GM19395 (cell line): ENCODE measurements at regions not wholly inside any gene's neighbourhood (a gene's known extent, or its start where the extent isn't known, plus 50 kb on each side); places are given as distances from the start of the nearest gene placed in this dataset.
"Not testable (repeated sequence)": the region's sequence is repeated elsewhere in the genome, so short reads cannot be mapped to it uniquely, and the experiment has no call there.

Experiments
- ATAC-seq: cut with Tn5 transposase; IDR thresholded peaks from one replicate; pipeline ENCODE4 v1.9.1; 2021; ENCODE audit warnings: mild to moderate bottlenecking, moderate library complexity; ENCODE audit not compliant: unreplicated experiment

DNA sequence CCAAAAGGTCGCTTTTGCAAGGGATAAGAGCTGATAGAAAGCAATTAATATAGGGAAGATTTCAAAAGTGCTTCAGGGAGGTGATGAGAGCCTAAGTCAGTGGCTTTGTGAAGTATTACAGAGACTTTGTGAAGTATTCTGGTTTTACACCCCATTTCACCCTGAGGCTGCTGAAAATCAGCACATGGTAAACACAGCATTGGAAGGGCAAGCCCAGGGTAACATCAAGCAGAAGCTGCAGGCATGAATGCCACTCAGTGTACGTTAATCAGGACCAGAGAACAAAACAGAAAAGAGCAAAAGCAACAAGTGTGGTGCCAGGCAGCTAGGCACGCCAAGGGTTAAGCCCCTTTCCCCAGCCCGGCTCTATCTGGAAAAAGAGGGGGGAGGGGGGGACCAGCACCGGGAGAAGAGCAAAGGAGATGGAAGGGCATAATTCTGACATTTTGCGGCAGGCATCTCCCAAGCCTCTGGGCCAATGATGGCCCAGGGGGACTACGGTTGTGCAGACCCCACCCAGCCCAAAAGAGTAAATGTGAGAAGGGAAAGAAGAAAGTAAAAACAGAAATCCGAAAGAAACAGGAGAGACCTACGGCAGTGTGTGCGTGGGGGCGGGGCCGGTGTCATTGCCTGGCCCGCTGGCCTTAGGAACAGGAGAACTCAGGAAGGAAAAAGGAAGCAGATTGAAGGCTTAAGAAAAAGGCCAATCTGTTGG lies 58.9 kb downstream of the DHRS2 start:
- ATAC-seq, result no peak

DNA sequence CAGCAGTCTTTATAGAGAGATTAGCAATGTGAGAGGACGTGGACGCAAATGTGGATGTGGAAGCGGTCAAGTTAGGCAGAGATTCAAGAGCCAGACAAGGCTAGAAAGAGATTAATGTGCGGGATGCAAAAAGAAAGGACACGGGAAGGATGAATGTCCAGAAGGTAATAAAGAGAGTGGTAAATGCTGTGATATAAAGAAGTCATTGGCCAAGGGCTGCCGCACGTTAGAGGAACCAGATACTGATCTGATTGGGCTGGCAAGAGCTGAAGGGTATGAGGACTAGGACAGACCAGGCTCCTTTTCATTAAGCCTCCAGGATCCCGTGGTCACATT lies 59.5 kb downstream of the DHRS2 start:
- no peak for ATAC-seq

DNA sequence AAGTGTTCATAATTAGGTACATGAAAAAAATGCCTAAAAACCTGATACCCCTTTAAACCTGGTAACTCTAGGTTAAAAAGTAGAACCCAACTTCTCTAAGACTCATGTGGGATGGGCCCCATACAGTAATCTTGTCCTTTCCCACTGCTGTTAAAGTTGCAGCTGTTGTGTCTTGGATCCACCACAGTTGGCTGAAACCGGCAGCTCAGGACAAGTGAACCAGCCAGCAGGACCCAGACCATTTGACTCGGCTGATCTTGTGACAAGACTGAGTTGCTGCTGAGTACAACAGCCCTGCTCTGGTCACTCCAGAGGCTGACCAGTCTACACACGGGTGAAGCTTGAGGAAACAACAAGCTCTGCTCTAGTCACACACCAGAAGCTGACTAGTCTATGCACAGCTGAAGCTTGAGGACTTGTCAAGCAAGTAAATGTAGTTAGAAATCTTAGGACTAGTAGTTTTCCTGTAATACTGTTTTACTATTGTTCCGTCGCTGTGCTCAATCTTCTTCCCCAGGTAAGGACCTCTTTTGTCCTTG lies 60.6 kb downstream of the DHRS2 start:
- ATAC-seq, result no peak

DNA sequence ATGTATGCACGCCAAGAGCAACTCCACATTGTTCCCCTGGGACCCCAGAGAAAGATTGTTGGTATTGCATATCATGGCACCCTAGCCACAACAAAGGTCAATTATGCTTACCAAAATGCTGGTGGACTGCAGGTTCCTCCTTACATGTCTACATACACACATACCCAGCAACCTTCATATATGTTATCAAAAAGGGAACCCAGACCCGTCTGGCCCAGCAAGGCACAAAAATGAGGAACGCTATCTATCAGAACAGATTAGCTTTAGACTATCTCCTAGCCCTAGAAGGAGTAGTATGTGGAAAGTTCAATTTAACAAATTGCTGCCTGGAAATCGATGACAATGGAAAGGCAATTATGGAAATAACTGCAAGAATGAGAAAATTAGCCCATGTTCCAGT lies 61.5 kb downstream of the DHRS2 start:
- no peak for ATAC-seq

DNA sequence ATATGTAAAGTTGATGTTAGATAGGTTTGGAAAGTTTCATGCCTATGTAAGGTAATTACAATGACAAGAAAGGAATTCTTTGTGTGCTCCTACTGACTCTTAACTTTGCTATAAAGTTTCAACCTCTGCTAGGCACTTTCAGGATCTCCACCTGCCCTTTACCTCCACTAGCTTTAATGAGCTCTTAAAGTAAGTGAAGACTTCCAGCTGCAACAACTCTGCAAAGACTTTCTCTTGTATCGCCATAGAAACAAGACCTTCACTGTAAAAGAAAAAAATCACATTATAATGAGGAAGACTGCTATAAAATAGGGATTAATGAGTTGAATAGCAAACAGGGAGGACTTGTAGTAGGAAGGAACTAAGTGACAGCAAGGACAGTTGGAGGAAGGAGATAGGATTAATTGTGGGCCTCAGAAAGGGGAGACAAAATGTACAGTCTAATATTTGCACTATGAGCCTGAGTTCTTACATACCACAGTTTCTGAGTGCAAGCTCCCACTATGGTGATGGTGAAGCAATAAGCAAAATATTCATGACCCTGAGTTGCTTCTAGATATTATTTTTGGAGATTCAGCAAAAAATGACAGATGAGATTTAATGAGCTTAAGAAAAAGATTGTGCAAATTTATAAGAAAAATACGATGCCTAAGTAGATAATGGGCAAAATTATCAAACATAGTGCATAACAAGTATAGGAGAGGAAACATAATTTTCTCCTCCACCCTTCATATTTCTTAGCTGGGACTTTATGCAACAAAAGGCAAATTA lies 66.7 kb downstream of the DHRS2 start:
- no peak for ATAC-seq

DNA sequence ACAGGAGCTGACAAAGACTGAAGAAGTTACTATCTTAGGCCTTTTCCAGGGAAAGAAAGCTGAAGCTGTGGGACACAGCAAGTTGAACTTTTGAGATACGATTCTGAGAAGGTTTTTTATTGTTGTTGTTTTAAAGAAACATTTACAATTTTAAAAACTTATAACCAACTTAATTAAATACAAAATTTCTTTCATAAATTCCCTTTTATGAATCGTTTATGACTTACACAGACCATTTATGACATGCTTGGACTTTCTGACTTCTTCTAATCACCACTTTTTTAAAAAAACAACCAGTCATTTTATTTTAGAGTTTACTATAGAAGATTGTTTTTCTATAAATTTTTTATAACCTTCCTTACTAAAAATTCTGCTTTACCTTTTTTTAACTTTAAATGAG lies 68.7 kb downstream of the DHRS2 start:
- ATAC-seq, result no peak

DNA sequence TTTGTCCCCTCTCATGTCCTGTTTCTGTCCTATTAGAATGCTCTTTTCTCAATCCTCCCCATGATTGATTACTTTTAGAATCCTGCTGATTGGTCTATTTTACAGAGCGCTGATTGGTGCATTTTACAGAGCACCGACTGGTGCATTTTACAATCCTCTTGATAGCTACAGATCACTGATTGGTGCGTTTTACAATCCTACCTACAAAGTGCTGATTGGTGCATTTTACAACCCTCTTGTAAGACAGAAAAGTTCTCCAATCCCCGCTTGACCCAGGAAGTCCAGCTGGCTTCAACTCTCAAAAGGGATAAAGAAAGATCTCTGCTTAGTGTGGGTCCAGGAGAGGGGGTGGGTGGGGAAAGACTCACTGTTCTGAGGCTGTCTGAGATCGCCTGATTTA lies 71.3 kb downstream of the DHRS2 start:
- no peak for ATAC-seq

DNA sequence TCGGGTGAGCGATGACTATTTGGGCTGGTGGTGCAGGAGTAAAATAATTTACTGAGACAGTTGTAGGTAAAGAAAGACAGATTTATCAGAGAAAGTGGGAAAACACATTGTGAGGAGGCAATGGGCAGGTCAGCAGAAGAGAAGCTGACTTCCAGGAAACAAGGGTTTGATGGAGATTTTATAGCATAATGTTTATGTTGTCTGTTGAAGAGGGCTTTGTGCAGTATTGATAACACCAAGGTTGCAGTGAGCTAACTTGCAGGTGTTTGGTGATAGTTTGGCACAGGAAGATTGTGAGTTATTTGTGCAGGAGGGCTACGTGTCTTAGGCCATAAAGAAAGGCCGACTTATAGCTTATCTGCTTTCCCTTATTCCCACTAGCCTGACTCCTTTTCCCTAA lies 72.2 kb downstream of the DHRS2 start:
- ATAC-seq, result no peak

DNA sequence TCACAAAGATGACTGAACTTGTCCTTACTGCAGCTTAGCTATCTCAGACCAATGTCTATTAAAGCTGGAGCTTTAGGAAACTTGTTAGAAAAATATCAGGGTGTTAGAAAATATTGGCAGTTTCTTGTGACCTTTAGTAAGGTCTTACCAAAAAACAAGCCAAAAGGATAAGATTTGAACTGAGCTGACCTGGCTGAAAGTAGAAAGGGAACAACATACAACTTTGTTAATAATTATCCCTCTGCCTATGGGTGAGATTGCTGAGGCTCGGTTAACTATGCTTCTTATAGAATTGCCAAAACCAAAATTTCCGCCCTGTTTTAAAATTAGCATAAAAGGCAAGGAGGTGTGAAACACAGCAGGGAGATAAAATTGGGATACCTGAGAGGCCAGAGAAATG lies 73.8 kb downstream of the DHRS2 start:
- no peak for ATAC-seq

DNA sequence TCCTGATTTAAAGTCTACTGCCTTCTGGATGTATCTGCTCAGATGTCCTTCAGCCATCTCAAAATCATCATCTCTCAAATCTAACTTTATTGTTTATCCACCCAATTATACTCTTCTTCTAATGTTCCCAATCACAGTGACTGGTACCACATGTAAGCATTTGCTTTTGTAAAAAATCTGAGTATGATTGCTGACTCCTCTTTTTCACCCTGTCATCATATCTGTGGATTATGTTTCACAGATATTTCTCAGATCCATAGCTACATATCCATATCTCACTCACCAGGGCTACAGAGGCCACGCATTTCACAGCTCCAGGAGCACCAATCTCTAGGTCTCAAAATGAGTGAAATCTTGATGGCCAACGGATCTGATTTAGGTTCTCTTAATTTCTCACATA lies 76.1 kb downstream of the DHRS2 start:
- no peak for ATAC-seq

DNA sequence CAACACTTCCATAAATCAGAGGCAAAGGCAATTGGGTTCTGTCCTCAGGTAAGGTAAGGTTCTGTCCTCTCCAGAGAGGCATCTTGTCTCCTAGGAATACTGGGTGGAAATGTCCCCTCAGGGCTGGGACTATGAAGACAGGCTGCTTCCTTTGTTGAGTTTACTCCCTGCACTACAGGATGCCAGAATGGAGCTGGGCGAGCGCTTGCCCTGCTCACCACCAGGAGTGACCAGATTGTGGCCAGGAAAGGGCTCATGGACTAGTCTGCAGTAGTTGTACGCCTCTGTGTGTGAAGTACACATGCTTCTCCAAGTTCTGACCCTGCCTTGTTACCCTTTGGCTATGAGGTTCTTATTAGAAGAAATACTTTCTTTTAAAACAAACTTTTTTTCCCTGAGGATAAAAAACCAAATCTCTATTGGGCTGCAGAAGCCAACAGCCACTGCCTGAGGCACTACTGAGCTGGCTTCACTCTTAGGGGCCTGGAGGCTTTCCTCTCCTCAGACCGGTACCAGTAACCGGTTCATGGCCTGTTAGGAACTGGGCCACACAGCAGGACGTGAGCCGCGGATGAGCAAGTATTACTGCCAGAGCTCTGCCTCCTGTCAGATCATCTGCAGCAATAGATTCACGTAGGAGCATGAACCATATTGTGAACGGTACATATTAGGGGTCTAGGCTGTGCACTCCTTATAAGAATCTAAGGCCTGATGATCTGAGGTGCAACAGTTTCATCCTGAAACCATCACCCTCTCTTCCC lies 83.2 kb downstream of the DHRS2 start:
- no peak for ATAC-seq

DNA sequence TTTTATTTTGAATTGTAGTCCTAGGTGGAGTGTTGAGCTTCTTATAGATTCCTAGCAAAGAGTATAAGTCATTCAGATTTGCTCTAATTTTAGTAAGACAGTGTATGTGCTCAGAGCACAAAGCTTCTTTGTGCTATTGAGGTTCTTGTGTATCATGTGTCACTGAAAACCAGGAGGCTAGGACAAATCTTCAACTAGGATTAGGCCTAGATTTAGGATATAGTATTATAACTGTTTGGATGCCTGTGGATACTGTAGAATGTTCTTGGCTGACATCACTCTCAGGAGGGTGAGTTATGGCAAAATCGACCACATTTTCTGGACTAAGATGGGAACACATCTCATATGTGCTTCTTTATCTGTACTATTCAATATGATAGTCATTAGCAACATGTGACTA lies 86.5 kb downstream of the DHRS2 start:
- no peak for ATAC-seq

DNA sequence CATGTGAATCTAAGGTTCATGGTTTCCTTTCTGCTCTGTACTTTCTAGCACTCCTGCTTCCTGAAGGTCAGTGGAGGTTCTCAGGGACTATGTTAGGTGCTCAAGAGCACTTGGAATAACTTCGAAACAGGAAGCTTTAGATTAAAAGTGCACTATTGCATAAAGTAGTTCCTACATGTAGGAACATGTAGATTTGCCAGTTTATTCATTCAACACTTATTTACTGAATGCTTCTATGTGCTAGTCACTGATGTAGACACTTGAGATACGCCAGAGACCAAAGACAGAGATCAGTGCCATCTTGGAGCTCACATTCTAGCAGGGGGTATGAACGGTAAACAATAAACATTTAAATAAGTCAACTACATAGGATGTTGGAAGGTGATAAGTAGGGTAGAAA lies 87.7 kb downstream of the DHRS2 start:
- no peak for ATAC-seq

DNA sequence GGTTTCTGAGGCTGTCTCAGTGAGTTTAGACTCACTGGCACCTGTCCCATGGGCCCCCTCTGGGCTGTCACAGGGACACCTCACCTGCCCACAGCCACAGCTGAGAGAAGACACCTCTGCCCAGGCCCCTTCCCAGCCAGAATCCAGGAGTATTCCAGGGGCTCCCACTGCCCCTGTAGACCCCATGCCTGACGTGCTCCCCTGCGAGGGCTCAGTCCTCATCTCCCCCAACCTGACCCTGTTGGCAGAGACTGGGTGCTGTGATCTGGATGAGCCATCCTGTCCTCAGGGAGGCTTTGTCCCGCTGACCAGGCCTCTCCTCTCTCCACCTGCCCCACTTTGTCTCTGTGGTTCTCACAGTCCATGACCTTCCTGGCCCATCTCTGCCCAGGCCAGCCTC lies 89.4 kb downstream of the DHRS2 start:
- no peak for ATAC-seq

DNA sequence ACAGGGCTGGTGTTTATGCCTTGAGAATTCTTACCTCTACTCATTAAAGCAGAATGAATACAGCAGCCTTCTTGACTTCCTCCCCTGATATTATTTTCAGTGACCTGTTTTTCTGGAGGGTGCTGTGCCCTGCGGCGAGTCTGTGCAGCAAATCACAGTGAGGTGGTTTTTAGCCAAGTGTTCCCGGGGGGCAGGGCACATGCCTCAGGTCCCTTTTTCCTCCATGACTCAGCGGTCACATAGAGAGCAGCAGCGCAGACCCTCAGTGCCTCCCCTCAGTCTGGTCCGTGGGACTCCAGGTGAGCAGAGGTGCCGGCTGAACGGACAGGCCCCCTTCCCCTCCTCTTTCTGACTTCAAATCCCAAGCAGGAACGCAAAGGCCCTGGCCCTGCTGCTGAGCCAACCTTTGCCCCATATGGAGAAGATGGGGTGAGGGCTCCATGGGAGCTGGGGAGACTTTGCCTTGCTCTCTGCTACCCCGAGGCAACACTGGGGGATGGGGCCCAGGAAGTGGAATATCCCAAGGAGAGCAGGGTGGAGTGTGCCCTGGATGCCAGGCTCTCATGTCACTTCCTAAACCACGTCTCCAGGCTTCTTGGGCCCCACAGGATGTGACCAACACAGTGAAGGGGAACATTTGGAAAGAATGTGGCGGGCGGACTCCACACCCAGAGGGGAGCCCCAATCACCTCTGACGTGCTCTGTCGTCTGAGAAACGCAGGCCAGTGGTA lies 90.0 kb downstream of the DHRS2 start:
- ATAC-seq, result no peak

DNA sequence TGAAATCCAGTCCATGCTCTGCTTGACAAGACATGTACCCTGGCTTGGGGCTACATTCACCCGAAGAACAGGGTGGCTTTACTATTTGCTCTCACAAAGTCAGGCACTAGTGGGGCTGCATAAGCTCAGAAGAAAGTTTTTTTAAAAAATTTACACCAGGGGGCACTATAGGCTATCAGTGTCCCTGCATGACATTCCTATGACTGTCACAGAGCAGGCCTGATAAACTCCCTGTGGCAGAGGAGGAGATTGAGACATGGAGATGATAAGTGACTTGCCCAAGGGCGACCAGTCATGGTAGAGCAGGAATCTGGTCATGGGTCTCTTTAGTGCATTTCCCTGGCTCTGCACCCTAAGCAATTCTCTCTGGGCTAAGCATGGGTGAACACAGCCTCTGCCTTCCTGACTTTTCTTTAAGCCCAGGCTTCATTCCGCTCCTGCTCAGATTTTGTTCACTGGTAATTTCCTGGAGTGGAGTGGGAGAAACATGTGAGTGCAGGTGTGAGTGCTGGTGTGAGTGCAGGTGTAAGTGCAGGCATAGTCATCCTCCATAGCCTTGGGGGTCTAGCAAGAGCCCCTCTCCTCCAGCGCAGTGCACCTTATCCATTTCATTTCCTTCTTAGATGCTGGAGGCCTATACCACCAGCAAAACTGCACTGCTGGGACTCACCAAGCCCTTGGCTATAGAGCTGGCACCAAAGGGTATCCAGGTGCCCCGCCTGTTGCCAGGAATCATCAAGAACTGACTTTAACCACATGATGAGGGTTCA lies 91.6 kb downstream of the DHRS2 start:
- ATAC-seq, result no peak

DNA sequence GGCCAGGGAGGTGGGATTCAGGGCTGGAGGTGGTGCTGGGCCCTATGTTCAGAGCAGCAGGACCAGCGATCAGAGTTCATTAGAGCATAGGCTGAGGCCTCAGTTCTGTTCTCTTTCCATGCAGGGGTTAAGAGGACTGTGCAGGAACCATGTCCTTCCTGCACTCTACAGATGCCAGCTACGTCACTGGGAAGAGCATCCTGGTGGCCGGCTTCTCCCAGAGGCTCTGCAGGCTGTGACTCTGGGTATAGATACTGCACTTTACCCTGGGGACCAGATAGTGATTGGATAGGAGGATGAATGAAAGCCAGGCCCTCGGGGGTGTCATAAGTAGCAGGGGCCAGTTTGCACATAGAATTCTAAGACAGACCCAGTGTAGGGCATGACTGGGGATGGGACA lies 92.6 kb downstream of the DHRS2 start:
- ATAC-seq, result no peak

DNA sequence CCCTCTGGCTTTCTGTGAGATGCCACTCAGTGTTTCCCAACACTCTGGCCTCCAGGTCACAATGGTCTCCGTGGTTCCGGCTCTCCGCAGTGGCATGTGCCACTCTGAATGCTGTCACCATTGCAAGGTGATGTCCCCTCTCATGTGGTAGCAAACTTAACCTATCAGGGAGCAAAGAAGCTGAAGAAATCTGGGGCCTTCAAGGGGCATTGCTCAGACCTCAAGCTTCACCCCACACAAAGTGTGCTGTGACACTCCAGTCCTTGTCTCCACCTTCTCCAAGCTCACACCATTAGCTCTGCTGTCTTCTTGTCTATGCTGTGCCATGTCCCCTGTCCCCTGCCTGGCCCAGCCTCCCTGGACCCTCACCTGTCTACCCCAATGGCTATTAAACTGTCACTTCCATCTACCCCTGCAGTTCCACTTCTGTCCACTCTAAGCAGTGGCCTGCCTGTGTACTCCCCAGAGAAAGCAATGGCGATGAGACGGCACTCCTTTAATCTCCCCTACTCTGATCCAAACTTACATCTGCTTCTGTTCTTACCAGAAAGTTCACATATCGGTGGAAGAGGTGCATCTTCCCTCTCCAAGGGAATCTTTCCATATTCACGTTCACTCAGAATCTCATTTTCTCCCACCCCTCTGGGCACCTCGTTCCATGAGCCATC lies 93.7 kb downstream of the DHRS2 start:
- ATAC-seq, result no peak

DNA sequence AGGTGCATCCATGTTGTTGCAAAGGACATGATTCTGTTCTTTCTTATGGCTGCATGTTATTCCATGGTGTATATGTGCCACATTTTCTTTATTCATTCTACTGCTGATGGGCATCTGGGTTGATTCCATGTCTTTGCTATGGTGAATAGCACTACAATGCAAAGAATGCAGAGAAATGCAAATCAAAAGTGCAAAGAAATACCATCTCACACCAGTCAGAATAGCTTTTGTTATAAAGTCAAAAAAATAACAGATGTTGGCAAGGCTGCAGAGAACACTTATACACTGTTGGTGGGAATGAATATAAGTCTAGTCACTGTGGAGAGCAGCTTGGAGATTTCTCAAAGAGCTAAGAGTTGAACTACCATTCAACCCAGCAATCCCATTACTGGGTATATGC lies 99.2 kb downstream of the DHRS2 start:
- no peak for ATAC-seq

DNA sequence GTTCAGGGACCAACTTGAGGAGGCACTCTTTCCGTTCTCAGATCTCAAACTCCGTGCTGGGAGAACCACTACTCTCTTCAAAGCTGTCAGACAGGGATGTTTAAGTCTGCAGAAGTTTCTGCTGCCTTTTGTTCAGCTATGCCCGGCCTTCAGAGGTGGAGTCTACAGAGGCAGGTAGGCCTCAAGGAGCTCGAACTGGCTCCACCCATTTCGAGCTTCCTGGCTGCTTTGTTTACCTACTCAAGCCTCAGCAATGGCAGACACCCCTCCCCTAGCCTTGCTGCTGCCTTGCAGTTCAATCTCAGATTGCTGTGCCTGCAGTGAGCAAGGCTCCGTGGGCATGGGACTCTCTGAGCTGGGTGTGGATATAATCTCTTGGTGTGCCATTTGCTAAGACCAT lies 108.2 kb downstream of the DHRS2 start:
- ATAC-seq, result not testable (repeated sequence)
